Liver (tissue), 8 donors: ENCODE measurements at regions not wholly inside any gene's neighbourhood (a gene's known extent, or its start where the extent isn't known, plus 50 kb on each side); places are given as distances from the start of the nearest gene placed in this dataset.

ENCODE experiments used
- DNase-seq: peaks from one replicate; pipeline ENCODE4 v3.0.0-alpha.2; 2017; ENCODE audit warnings: low spot score
- H3K27ac ChIP-seq, 2 donors: one replicate each; pipeline ENCODE4 v1.7.0; 2013; ENCODE audit warnings: inconsistent platforms in 2 of 2, low read length in 2 of 2, control low read depth in 1 of 2, low read depth in 1 of 2, mild to moderate bottlenecking in 1 of 2
- H3K27me3 ChIP-seq, 4 donors: one replicate each; pipeline versions ENCODE4 v1.6.1 to v1.7.0; 2013; ENCODE audit warnings: low read length in 3 of 4, inconsistent platforms in 1 of 4, mild to moderate bottlenecking in 1 of 4, moderate library complexity in 1 of 4; ENCODE audit not compliant: control insufficient read depth in 4 of 4, insufficient read depth in 4 of 4
- H3K36me3 ChIP-seq, 4 donors: one replicate each; pipeline versions ENCODE4 v1.6.1 to v1.7.0; 2013; ENCODE audit warnings: low read length in 3 of 4, mild to moderate bottlenecking in 3 of 4, low read depth in 1 of 4, moderate library complexity in 1 of 4; ENCODE audit not compliant: control insufficient read depth in 4 of 4, insufficient read depth in 3 of 4
- H3K4me1 ChIP-seq, 4 donors: one replicate each; pipeline versions ENCODE4 v1.6.1 to v1.7.0; 2013; ENCODE audit warnings: low read length in 3 of 4, mild to moderate bottlenecking in 3 of 4, moderate library complexity in 1 of 4; ENCODE audit not compliant: control insufficient read depth in 4 of 4, insufficient read depth in 4 of 4
- H3K4me3 ChIP-seq, 3 donors: one replicate each; pipeline versions ENCODE4 v1.6.1 to v1.7.0; 2013; ENCODE audit warnings: low read length in 3 of 3, control low read depth in 1 of 3, low read depth in 1 of 3, mild to moderate bottlenecking in 1 of 3
- H3K9ac ChIP-seq, 2 donors: one replicate each; pipeline ENCODE4 v1.7.0; 2013; ENCODE audit warnings: low read length in 2 of 2, mild to moderate bottlenecking in 2 of 2, moderate library complexity in 2 of 2, control low read depth in 1 of 2, low read depth in 1 of 2
- H3K9me3 ChIP-seq, 4 donors: one replicate each; pipeline versions ENCODE4 v1.6.1 to v1.7.0; 2013; ENCODE audit warnings: low read length in 3 of 4; ENCODE audit not compliant: control insufficient read depth in 4 of 4
- CTCF ChIP-seq: fragments of 150-350 bp; IDR thresholded peaks from 2 replicates; pipeline ENCODE4 v1.5.1; 2017; ENCODE audit warnings: improper control_type of control experiment, low read depth, low read length; ENCODE audit not compliant: missing input control
- FOXA1 ChIP-seq: IDR thresholded peaks from 2 replicates; pipeline ENCODE4 v1.6.1; 2016; ENCODE audit warnings: antibody characterized with exemption
- FOXA2 ChIP-seq: IDR thresholded peaks from 2 replicates; pipeline ENCODE4 v1.6.1; 2016; ENCODE audit warnings: antibody characterized with exemption
- GABPA ChIP-seq, 2 donors: IDR thresholded peaks in 1 of 2; conservative IDR thresholded peaks in 1 of 2; 2 replicates each; pipeline ENCODE4 v1.6.1; 2016; ENCODE audit warnings: antibody characterized with exemption in 2 of 2, mild to moderate bottlenecking in 1 of 2, moderate library complexity in 1 of 2
- HNF4A ChIP-seq, 2 donors: conservative IDR thresholded peaks; 2 replicates each; pipeline ENCODE4 v1.6.1; 2016; ENCODE audit warnings: antibody characterized with exemption in 2 of 2, mild to moderate bottlenecking in 2 of 2
- JUND ChIP-seq, 2 donors: IDR thresholded peaks; 2 replicates each; pipeline ENCODE4 v1.6.1; 2016; ENCODE audit warnings: antibody characterized with exemption in 2 of 2
- RAD21 ChIP-seq, 2 donors: IDR thresholded peaks; 2 replicates each; pipeline ENCODE4 v1.6.1; 2016; ENCODE audit warnings: antibody characterized with exemption in 2 of 2, mild to moderate bottlenecking in 2 of 2
- RXRA ChIP-seq, 2 donors: IDR thresholded peaks; 2 replicates each; pipeline ENCODE4 v1.6.1; 2017 to 2018; ENCODE audit warnings: antibody characterized with exemption in 2 of 2, mild to moderate bottlenecking in 1 of 2
- SP1 ChIP-seq: IDR thresholded peaks from 2 replicates; pipeline ENCODE4 v1.6.1; 2018; ENCODE audit warnings: antibody characterized with exemption, mild to moderate bottlenecking
- ZBTB33 ChIP-seq: IDR thresholded peaks from 2 replicates; pipeline ENCODE4 v1.6.1; 2016; ENCODE audit warnings: antibody characterized with exemption
- WGBS: extraction: QIAGEN DNeasy Blood & Tissue Kit; methylation state at CpG from one replicate; pipeline ENCODE4 v1.1.7; 2013; 5-methylcytosine and 5-hydroxymethylcytosine counted together
- donor health status: healthy.
- donor health status: healthy.
- donor health status: healthy.
- donor health status: healthy.
- donor health status: healthy.

- TF ChIP-seq FOXA2 (no peak), HNF4A (conservative IDR thresholded peaks at IDR 0.05) (no peak), CTCF (no peak), ZBTB33 (no peak), FOXA1 (no peak), RAD21 (IDR thresholded peaks at IDR 0.05) (no peak)
- Histone ChIP-seq H3K36me3 (no peaks in the 10 kb centered on the region), H3K27ac (no peak overlapping the region), H3K9me3 (peaks cover under 1 to 8% (median 2%) of the 10 kb centered on the region in 4 donors), H3K27me3 (no peaks in the 10 kb centered on the region), H3K4me3 (no peak overlapping the region), H3K9ac (no peak overlapping the region), H3K4me1 (no peaks in the 10 kb centered on the region)
- 58% methylated on average over 2 of the region's 2 CpGs for WGBS
- DNase-seq = no peak
Observed at GRCh38 chr6:14269436-14269835, 151.9 kb downstream of the CD83 start.

- no peaks in the 10 kb centered on the region for H3K36me3 ChIP-seq
- no peak overlapping the region for H3K27ac ChIP-seq
- no peak overlapping the region for H3K4me3 ChIP-seq
- no peaks in the 10 kb centered on the region for H3K27me3 ChIP-seq
- H3K9ac ChIP-seq = no peak overlapping the region
- TF ChIP-seq CTCF = no peak
- no peak for TF ChIP-seq GABPA (IDR thresholded peaks at IDR 0.05 in 1 of 2, conservative IDR thresholded peaks at IDR 0.05 in 1 of 2)
- TF ChIP-seq JUND (IDR thresholded peaks at IDR 0.05) = no peak
- TF ChIP-seq RXRA (IDR thresholded peaks at IDR 0.05) = no peak
- TF ChIP-seq SP1 = no peak
- no peak for TF ChIP-seq FOXA1
- no peaks in the 10 kb centered on the region for H3K4me1 ChIP-seq
- WGBS = 95% methylated on average over 5 of the region's 5 CpGs
- DNase-seq = no peak
- H3K9me3 ChIP-seq = peaks cover 0 to 5% (median 2%) of the 10 kb centered on the region in 4 donors
Observed at GRCh38 chr6:14270142-14270893, 152.7 kb downstream of the CD83 start.
